ENCODE measurements at regions not wholly inside any gene's neighbourhood (a gene's known extent, or its start where the extent isn't known, plus 50 kb on each side); places are given as distances from the start of the nearest gene placed in this dataset.

GRCh38 chr3:25130724-25131520 is 297.1 kb upstream of the RARB start:
- no peak overlapping the region for H3K27ac ChIP-seq (ENCODE audit: insufficient read depth, low read depth, low read length)
- no peaks in the 10 kb centered on the region for H3K9me3 ChIP-seq (replicated peaks; ENCODE audit: control insufficient read depth, insufficient read depth, low read length)
- ChIA-PET POLR2A (no interaction called here), CTCF (interaction anchor here (0.8 kb wide), 1 partner anchor 24 kb away, joined by 3 read pairs; no protein-coding TSS in a partner anchor)
- H3K36me3 ChIP-seq (ENCODE audit: control insufficient read depth in 2 of 2, extremely low read depth in 1 of 2, insufficient read depth in 2 of 2, low read length in 2 of 2), result no peaks in the 10 kb centered on the region
- BruUV-seq (replicated peaks), result no TSS peak
- no peak overlapping the region for H2AFZ ChIP-seq (ENCODE audit: low read depth, low read length)
- no peak overlapping the region for H3K4me3 ChIP-seq (replicated peaks in 1 of 3; ENCODE audit: insufficient read depth in 1 of 3, low read depth in 1 of 3, low read length in 3 of 3)
- no peaks in the 10 kb centered on the region for H3K27me3 ChIP-seq (ENCODE audit: control insufficient read depth in 2 of 2, insufficient read depth in 2 of 2, low read length in 2 of 2)
- no peak for DNase-seq (ENCODE audit: low read depth, low spot score)
- no peaks in the 10 kb centered on the region for H3K4me1 ChIP-seq (ENCODE audit: control insufficient read depth, extremely low read depth, insufficient read depth, low read length)
- no peak overlapping the region for H3K4me2 ChIP-seq (ENCODE audit: insufficient read depth, low read length)
- TF ChIP-seq CTCF (IDR thresholded peaks at IDR 0.05; ENCODE audit: extremely low read depth in 1 of 2, insufficient read depth in 1 of 2, low read depth in 1 of 2, low read length in 2 of 2) (no peak), POLR2A (IDR thresholded peaks at IDR 0.05; ENCODE audit: low read depth, low read length) (no peak), GATA2 (IDR thresholded peaks at IDR 0.05; ENCODE audit: insufficient read depth, insufficient read length, low read depth, low read length) (no peak), MAX (IDR thresholded peaks at IDR 0.05; ENCODE audit: insufficient read depth, insufficient read length) (no peak), JUN (IDR thresholded peaks at IDR 0.05; ENCODE audit: borderline replicate concordance, insufficient read depth, insufficient read length, low read depth) (no peak), EZH2 (IDR thresholded peaks at IDR 0.05; ENCODE audit: borderline replicate concordance, low read depth, low read length, severe bottlenecking) (no peak), POLR2AphosphoS5 (IDR thresholded peaks at IDR 0.05; ENCODE audit: insufficient read depth, low read depth, low read length) (no peak), MYC (IDR thresholded peaks at IDR 0.05; ENCODE audit: low read depth, low read length) (no peak), FOS (IDR thresholded peaks at IDR 0.05; ENCODE audit: borderline replicate concordance, insufficient read depth, low read length) (no peak)
- H3K79me2 ChIP-seq (ENCODE audit: control insufficient read depth, insufficient read depth, low read length), result no peaks in the 10 kb centered on the region
- dilution Hi-C loops (cut with MboI; ENCODE audit: extremely low pct_ligation_motif_present, low sequenced_read_pairs) (no loop called here), intact Hi-C loops (cut with micrococcal nuclease) (no loop called here)
- no peaks in the 10 kb centered on the region for H4K20me1 ChIP-seq (replicated peaks; ENCODE audit: control insufficient read depth, extremely low read depth, insufficient read depth, low read length)
- peaks cover 2% of the 10 kb centered on the region for H3K9me1 ChIP-seq (replicated peaks; ENCODE audit: control insufficient read depth, extremely low read depth, insufficient read depth, low read length)
- no peak for FAIRE-seq
- no peak overlapping the region for H3K9ac ChIP-seq (replicated peaks; ENCODE audit: extremely low read depth, insufficient read depth, low read length)

Data from endothelial cell of umbilical vein (primary cell).